HK-2 (cell line): ENCODE measurements at regions not wholly inside any gene's neighbourhood (a gene's known extent, or its start where the extent isn't known, plus 50 kb on each side); places are given as distances from the start of the nearest gene placed in this dataset.
"Not testable (repeated sequence)": the region's sequence is repeated elsewhere in the genome, so short reads cannot be mapped to it uniquely, and the experiment has no call there.

Source experiments
- DNase-seq: peaks from one replicate; pipeline ENCODE4 v3.0.0-alpha.2; 2018; ENCODE audit not compliant: unreplicated experiment

DNA sequence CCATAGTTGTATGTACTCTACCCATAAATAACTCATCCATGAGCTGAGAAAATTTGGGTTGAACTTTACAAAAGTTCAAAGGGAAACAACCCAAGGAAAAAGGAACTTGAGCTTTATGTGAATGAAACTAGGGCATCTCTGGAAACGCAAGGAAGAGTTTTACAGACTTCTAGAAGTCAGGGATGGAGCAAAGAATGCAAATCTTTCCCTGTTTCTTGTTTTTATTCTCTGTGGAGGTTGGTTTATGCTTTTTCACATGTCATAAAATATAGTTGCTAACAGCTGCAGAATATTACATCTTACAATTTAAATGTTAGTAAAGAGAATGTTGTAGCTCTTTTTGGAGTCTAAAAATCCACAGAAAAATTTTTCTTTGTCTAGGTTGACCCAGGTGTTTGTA is 754.1 kb downstream of the PCDH7 start:
- DNase-seq = no peak

DNA sequence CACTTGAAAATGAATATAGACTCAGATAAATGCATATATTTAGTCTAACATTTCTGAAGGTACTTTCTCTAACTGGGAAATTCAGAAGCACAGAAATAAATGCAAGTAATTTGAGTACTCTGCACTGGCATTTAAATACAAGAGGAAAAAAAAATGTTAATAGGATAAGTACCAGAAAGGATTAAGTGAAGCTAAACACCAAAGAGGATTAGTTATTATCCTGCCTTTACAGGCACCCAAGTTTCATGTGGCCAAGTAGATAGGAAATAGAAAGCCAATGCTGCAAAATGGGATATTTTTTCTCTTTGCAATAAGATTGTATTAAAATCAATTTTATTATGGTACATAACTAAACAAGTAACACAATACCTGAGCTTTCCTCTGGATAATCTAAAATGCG is 762.5 kb downstream of the PCDH7 start:
- no peak for DNase-seq

DNA sequence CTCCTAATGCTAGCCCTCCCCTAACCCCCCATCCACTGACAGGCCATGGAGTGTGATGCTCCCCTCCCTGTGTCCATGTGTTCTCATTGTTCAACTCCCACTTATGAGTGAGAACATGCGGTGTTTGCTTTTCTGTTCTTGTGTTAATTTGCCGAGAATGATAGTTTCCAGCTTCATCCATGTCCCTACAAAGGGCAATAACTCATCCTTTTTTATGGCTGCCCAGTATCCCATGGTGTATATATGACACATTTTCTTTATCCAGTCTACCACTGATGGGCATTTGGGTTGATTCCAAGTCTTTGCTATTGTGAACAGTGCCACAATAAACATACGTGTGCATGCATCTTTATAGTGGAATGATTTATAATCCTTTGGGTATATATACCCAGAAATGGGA is 779.0 kb downstream of the PCDH7 start:
- DNase-seq = not testable (repeated sequence)

DNA sequence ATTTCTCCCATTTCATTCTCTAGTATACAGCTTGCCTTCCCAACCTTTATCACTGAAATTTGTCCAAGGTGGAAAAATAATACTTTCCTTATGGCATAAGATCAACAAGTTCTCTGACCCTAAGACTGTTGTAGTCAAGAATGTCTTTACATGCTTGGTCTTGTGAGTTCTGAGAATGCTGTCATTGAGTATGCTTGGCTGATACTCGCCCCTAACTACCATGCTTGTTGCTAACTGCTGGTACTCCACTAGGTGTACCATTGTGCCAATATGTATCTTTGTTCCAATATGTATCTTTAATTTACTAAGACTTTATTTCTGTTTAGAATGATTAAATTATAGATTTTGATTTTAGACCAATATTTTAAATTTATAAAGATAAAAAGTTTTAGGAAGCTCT is 796.4 kb downstream of the PCDH7 start:
- no peak for DNase-seq

DNA sequence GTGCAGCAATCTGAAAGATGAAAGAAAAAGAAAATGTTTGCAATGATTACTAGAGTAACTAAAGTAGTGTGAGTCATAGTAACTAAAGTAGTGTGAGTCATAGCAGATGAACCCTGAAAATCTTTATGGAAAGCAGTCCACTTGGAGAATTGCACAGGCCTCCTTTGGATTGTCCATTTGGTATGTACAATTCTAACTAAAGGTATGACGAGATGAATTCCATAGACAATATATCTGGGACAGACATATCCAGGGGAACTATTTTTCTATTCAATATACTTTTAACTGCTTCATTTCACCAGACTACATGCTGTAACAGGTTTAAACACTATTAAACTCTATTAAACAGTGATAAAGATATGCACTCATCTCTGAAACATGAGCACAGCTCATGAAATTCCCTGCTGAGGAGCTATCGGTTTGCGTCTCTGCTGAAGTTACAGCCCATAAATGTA is 798.7 kb downstream of the PCDH7 start:
- DNase-seq = no peak

DNA sequence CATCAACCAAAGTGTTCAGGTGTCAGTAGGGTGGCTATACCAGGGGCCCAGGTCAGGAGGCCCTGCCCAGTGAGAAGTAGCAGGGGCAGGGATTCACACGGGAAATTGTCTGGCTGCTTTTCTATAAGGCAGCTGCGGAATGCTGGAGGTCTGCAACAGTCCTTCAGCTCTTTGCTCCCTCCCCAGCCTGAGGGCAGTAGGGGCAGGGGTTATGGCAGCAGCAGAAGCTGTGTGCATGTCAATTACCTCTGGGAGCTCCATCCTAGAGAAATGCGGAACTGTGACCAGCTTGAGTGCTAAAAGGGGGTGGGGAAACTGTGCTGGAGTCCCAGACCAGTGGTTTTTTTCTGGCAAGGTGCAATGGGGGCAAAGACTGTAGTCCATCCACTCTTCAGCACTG is 810.4 kb downstream of the PCDH7 start:
- no peak for DNase-seq

DNA sequence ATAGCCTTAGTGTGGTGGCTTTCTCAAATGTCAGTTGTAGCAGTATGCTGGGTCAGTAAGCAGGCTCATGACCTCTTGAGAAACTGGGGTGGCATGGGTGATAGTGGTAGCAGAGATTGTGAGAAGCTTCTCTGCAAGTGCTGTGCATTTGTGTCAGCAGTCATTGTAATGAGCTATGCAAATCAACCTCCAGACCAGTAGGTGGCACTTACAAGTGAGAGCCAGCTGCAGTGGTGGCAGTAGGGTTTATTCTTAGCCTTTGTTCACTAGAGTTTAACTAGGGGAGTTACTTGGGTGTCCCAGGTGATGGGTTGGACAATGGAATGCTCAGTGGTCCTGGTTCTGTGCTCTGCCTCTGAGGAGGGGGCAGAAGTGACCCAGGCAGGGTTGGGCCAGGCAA is 818.7 kb downstream of the PCDH7 start:
- DNase-seq = no peak

DNA sequence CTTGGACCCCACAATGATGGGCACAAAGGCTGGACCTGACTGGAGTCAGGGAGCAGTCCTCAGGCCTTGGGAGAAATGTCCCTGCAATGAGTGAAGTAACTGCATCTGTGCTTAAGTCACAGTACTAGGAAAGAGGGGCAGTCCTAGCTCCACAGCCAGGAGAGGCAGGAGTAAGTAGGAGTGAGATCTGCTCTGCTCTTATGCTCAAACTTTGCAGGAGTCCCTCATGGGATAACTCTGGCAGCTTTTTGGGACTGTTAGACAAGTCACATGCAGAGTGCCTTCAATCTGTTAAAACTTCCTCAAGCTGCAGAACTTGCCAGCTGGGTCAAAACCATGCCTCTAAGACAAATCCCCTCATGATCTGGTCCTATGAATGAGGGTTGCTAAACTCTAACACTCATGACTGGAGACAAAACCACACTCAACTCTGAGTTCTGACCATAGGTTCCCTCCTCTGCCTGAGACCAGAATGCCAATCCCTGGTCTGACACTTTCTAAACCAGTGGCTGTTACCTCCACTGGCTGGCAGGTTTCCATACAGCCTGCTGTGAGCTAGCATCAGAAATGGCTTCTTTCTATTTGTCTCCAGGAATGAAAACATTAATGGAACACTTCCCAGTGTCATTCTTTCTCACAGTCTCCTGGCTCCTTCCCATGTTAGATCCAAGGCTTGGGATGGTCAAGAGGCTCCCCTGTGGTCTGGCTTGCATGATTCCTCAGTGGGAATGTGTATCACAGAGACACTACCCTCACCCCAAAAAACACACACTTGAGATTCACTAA is 819.3 kb downstream of the PCDH7 start:
- no peak for DNase-seq

DNA sequence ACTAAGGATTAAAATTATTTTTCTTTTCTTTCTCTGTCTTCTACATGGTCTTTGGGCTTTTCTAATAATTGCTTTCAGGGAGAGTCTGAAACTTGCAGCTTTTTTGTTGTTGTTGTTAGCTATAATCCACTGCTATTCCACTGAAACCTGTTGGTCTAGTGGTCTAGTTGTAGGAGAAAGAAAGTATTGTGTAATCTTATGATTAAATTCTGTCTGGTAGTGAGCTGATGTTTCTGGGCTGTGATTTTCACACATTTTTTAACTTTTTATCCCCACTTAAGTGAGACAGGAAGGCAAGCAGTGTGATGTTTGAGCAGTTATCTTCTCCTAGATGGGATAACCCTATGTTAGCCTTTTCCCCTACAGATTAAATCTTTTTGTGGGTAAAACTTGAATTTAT is 825.2 kb downstream of the PCDH7 start:
- no peak for DNase-seq

DNA sequence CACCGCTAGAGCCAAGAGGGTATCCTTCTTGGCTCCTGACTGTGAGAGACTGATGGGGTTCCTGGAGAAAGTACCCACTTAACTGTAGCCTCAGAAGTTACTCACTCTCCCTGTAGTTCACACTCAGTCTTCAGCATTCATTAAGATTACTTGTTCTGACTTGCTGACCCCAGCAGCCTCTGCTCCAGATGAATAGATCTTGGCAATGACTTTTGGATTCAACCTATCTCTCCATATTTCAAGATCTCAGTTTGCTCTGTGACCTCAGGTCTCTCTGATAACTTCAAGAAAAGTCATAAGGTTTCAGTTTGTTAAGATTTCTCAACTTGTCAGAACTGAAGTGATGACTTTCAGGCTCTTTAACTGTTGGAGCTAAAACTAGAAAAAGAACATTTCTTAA is 825.6 kb downstream of the PCDH7 start:
- no peak for DNase-seq

DNA sequence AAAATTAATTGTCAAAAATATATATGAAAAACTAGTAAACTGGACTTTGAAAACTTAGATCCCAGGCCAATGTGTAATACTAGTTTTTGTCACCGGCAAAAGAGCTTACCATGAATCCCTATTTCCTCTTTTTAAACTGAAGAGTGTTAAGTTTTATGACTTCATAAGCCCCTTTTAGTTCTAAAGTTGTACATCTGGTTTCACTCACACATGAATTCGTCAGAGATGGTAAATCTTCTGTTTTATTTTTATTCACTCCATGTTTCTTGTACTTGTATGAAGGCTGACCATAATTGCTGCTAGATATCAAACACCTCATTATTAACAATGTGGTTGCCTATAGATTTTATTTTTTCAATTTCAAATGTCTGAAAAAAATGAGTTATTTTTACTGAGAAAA is 827.9 kb downstream of the PCDH7 start:
- DNase-seq = no peak

DNA sequence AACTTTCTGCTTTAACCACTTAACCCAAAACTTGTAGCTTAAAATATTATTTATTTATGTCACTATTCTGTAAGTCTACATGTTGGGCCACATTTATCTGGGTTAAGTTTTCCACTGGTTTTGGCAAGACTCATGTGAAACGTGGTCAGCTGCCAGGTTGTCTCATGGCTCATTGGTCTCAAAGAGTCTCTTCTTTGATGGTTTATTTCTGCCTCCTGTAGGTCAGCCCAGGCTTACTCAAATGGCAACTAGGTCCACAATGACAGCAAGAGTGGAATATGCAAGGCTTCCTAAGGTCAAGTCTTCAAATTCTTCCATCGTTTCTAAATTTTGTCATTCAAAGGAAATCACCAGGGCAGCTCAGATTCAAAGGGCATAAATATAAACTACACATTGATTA is 828.7 kb downstream of the PCDH7 start:
- DNase-seq = no peak

DNA sequence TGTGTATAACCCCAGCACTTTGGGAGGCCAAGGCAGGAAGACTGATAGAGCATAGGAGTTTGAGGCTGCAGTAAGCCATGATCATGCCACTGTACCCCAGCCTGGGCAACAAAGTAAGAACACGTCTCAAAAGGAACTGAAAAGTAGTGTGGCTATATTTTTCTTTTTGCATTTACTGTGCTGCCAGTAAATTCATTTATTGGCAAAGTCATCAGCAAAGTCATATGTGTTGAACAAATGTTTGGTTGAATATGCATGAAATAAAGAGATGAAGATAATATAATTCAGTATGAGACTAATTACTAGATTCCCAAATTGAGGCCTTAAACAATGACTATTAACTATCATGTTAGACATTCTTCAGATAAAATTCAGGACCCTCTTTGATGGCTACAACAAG is 829.1 kb downstream of the PCDH7 start:
- DNase-seq = no peak

DNA sequence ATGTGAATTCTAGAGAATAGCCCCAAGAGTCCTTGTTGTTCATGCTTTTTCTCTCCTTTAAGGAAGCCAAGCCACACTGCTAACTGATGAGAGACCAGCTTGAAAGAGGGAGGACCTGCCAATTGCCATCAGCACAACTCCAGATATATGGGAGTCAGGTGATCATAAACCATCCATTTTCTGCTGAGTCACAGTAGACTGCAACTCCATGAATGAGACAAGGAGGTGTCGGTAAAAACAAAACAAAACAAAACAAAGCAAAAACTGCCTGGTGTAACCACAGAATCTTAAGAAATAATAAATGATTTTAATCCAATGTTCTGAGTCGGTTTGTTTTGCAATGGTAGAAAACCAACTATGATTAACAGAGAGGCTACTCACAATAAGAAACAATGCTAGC is 837.3 kb downstream of the PCDH7 start:
- no peak for DNase-seq

DNA sequence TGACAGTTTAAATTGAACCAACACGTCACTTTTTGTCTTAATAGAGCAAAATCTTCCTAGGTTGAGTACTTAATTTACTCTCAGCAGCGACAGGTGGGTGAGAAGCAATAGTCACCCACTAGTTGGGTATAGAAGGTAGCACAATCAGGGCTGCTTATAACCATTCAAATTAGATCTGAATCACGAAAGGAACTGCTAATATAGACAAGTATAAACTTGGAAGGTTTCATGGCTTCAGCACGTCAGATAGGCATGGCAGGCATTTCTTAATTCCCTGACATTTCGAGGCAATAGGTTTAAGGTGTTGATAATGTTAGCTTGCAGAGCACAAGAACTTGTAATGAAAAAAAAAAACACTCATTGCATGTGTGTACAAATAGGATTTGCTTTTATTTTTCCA is 853.4 kb downstream of the PCDH7 start:
- no peak for DNase-seq

DNA sequence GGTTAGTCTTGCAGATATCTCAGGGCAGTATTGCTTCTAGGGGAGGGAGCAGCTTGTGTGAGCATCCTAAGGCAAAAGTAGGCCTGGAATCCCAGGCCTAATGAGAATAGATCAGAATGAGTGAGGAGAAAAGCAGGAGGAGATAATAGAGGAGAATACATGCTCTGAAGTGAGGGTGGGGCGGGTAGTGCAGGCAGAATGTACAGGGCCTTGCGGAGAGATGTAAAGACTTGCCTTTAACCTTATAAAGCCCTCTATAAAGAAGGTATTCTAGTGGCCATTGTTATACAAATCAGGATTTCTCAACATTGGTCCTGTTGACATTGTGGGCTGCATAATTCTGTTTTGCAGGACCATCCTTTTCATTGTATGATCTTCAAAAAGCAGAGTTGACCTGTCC is 855.3 kb downstream of the PCDH7 start:
- no peak for DNase-seq

DNA sequence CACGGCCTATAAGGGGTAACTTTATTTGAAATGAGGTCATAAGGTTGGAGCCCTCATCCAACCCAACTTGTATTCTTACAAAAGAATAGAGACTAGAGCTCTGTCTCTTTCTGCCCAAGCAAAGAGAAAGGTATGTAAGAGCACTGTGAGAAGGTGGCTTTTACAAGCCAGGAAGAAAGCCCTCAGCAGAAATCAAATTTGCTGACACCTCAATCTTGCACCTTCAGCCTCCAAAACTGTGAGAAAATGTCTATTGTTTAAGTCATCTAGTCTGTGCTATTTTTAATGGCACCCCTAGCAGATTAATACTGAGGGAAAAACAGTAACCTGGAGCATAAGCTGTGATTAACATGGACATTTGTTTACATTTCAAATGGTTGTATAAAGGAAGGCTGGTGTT is 860.7 kb downstream of the PCDH7 start:
- DNase-seq = no peak

DNA sequence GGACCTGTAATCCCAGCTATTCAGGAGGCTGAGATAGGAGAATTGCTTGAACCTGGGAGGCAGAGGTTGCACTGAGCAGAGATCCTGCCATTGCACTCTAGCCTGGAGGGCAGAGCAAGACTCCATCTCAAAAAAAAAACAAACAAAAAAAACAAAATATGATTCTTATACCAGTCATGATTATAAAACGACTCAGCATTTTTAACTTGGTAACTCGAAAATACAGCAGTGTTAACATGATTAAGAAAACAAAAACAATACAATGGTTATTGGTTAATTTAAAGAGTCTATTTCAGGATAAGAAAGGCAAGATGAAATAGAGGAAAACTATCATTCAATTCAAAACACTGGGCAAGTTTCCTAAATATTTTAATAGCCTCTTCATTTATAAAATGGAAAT is 865.3 kb downstream of the PCDH7 start:
- no peak for DNase-seq

DNA sequence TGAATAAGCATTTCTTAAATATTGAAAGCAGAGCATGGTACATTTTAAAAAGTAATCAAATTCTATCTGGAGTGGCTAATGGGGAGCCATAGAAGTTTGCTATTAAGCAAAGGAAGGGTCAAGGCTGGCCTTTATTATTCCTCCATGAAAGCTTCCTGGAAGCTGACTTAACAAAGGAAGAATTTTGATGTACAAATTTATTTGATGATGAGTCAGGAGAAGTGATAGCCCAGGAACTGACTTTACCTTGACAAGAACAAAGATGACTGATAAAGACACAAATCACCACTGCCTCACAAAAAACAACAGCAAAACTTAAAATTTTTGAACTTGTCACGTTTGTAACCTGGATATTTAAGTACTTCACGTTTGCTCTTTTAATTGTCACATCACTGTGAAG is 872.1 kb downstream of the PCDH7 start:
- DNase-seq = no peak

DNA sequence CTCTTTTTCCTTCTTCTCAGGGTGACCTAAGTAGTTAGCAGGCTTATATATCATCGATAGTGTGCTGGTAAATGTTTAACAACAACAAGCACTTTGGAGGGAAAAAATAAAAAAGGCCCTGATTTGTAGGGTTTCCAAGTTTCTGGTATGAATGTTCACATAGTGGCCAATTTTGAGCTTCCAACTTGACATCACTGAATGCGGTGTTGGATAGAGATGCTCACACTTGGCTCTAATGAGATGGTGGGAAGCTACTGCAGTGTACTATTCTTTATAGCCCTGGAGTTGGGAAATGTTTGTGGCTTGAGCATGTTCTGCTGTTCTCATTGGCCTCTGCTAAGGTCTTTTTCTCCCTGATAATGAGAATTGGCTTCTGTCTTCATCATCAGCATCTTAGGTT is 875.3 kb downstream of the PCDH7 start:
- no peak for DNase-seq

DNA sequence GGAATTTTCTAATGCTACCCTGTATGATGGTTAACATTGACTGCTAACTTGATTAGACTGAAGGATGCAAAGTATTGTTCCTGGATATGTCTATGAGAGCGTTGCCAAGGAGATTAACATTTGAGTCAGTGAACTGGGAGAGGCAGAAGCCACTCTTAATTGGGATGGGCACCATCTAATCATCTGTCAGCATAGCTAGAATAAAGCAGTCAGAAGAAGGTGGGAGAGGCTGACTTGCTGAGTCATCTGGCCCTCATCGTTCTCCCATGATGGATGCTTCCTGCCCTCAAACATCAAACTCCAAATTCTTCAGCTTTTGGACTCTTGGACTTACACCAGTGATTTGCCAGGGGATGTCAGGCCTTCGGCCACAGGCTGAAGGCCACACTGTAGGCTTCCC is 878.5 kb downstream of the PCDH7 start:
- no peak for DNase-seq

DNA sequence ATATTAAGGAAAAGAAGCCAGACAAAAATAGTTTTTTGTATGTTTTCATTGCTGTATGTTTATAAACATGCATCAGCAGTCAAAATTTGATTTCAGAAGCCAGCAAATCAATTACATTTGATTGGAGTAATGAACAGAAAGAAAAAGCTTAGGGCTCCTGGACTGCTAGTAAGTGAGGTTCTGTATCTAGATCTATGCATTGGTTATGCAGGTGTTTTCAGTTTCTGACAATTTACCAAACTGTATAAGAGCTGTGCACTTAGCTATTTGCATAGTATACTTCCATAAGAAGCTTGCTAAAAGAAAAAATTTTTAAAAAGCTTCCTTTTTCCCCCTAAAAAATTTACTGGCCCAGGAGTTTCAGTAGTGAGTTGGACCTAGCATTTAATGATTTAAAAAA is 881.6 kb downstream of the PCDH7 start:
- no peak for DNase-seq

DNA sequence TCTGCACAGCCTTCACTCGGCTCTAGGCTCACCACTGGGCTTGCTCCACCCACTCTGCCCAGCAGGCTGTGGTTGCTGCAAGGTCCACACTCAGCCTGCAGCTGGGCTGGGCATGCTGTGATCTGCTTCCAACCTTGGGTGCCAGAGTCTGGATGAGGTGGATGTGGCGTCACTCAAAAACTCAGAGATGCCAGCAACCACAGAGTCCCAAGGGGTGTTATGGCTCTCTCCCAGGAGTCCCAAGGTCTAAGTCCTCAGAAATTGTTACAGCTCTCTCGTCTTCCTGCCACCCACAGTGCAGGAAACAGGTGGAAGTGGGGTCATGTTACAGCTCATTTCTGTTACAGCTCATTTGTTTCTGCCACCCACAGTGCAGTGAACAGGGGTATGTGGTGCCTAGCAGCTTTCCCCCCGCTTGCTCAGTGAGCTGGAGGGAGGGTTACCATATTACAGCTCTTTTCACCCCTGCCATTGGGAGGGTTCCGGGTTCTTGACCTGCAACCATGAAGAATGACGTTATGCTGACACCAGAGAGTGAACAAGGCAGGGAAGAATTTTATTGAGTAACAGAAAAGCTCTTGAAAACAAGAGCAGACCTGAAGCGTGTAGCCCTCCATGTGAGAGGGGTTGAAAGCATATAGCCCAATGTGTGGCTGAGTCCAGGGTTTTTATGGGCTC is 893.9 kb downstream of the PCDH7 start:
- DNase-seq = no peak

DNA sequence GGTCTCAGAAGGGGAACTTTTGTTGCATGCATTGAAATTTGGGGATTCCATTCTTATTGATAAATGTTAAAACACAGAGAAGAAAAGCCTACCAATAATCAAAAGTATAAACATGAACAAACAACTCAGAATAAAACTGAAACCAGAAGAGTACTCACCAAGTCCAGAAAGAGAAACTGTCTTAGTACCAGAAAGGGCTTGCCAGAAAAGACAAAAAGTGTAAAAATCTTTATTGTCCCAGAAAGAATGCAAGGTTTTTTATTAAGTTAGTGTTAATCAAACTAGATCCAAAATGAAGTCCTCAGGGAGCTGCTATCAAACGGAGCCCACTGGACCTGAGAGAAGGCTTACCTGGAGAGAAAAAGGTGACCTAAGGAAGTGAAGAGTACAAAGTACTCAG is 897.5 kb downstream of the PCDH7 start:
- no peak for DNase-seq
